HG02623 (cell line): ENCODE measurements at regions not wholly inside any gene's neighbourhood (a gene's known extent, or its start where the extent isn't known, plus 50 kb on each side); places are given as distances from the start of the nearest gene placed in this dataset.
"Not testable (repeated sequence)": the region's sequence is repeated elsewhere in the genome, so short reads cannot be mapped to it uniquely, and the experiment has no call there.

Source experiments
- ATAC-seq: cut with Tn5 transposase; IDR thresholded peaks from one replicate; pipeline ENCODE4 v1.9.1; 2021; ENCODE audit warnings: moderate library complexity; ENCODE audit not compliant: unreplicated experiment

- no peak for ATAC-seq
These were observed 241.5 kb upstream of the NRIP1 start for GRCh38 chr21:15306271-15306670.

DNA sequence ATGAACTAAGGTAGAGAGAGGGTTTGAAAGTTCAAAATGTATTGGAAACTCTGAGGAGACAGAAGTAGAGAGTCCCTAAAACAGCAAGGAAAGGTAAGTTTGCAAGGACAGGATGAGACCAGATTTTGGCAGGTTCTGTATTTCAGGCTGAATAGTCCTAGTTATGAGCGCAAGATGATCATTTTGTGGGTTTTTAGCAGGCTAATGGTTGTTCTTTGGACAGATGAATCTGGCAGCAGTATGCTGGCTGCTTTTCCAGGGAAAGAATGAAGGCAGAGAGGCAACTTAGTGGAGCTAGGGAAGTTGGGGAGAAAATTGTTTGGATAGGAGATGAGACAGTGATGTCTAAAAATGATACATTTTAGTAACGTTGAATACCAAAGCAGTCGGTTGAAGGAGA is 243.5 kb upstream of the NRIP1 start:
- no peak for ATAC-seq

DNA sequence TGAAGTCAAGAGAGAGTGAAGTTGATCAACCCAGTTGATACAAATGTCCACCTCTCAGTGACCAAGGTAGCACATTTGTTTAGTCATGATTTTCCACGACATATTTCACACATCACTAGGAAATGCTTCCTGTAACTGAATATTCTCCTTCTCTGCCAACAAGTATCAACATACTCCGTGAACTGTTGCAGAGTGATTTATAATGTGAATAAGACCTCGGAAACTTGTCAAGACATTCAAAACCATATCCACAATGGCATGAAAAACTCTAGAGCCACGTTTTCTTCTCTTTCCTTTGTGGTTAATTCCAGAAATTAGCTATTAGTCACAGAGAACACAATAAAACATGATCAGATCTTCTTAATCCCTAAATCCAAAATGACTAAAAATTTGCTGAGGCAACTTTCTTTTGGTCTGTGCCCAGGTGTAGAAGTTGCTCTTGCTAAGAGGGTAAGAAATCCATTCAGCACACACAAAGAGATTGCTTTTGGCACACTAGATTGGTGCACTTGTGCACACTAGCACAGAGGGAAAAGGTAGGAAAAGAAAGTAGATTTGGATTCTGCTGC is 244.3 kb upstream of the NRIP1 start:
- no peak for ATAC-seq

DNA sequence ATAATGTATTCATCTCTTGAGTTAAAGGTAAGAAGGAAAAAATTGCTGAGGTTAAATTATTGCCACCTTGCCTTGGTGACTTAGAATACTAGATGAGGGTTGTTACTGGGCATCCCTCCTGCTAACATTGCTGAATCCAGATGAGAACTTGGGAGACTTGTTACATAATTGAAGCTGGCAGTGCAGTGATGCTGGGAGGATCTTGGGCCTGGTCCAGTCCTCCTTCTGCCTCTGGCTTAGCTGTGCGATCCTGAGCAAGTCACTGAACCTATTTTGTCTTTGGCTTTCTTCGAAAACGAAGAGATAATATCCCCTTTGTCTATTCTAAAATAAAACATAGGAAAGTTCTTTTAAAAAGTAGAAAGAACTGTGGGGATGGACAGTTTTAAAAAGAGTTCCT is 244.9 kb upstream of the NRIP1 start:
- no peak for ATAC-seq

GRCh38 chr21:15311510-15311909 is 246.7 kb upstream of the NRIP1 start:
- ATAC-seq = no peak

- ATAC-seq = not testable (repeated sequence)
These were observed 252.2 kb upstream of the NRIP1 start for GRCh38 chr21:15317034-15317433.

GRCh38 chr21:15319727-15320126 is 254.9 kb upstream of the NRIP1 start:
- no peak for ATAC-seq

DNA sequence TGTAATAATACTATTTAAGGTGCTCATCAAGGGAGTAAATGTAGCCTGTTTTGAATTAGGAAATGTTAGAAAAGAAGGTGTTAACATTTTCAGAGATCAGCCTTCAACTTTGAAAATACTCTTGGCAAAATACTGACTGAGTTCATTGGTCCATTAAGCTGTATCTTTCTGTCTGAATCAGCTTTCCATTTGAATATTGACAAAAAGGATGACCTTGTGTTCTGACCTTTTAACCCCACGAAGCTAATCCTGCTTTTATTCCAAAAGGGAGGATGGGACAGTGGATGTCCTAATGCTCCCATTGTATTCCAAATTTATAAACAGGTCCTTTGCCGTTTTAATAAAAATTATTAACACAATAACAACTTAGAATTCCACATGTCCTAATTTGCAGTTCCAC is 259.7 kb upstream of the NRIP1 start:
- ATAC-seq = no peak

DNA sequence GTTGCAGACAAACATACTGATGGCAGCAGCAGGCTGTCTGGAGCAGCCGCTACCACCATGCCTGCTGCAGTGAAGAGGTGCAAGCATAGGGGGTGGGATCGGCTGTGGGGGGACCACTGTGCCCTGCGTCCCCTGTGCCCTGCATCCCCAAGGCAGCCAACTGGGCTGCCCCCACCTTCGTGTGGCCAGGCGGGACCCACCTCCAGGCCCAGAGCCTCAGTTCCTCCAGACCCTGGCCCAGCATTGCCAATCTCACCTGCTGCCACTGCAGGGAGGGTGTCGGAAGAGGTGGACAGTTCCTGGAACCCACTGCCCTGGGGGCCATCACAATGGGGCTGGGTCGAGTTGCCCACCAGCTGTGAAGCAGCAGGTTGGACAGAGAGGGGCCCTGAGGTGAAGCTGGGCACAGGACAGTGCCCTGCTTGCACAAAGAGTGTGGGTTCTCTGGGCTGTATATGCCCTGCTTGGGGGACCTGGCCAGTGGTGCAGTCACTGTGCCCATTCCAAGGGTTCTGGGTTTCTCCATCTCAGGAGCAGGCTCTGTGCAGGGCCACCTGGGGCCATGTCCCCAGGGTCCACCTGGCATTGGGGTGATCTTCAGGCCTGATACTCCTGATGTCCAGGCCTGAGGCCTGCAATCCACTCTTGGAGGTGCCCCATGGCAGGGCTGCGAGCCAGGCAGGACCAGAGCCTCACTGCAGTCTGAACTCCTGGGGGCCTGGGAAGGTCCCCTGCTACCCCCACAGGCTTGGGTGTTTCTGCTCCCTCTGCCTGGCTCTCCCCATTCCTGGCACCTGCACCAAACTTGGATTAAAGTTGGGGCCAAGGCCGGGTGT is 261.4 kb upstream of the NRIP1 start:
- no peak for ATAC-seq

DNA sequence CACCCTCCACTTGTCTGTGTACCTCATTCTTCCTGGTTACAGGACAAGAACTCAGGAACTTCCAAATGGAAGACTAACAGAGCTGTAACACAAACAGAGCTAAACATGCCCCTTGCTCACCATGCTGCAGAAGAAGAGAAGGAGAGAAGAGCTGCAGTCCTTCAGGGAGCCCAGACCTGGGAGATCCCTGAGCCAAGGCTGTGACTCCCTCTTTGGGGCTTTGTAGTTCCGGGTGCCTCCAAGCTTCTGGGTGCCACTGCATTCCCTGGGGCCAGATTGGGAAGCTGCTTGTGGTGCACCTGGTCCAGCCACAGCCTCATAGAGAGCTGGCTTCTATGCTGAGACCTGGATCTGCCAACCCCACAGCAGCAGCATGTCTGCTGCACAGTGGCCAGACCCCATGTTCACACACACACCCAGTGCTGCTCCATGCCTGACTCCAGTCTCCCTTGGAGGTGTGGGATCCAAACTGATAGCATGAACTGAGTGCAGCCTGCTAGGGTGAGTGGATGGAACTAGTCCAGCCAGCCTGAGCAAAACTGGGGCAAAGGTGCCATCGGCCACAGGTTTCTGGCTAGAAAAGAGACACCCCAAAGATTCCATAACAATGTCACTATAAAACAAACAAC is 263.0 kb upstream of the NRIP1 start:
- no peak for ATAC-seq

DNA sequence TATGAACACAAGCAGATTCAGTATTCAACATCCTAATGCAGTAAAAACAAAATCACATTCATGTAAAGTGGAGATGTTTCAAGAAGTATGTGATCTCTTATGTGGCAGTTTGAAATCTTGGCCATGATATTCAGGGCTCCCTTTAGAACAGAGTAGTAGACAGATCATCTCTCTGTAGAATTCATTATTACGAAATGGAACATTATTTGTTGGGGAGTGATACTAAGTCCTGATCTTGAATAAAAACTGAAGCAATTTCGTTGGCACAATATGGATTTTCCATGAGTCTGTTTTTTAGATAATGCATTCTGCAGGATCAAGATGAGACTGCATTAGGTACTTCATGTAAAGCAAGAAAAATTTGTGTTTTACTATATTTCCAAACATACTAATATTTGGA is 264.4 kb upstream of the NRIP1 start:
- ATAC-seq = no peak

- no peak for ATAC-seq
These were observed 266.1 kb upstream of the NRIP1 start for GRCh38 chr21:15330872-15331271.

DNA sequence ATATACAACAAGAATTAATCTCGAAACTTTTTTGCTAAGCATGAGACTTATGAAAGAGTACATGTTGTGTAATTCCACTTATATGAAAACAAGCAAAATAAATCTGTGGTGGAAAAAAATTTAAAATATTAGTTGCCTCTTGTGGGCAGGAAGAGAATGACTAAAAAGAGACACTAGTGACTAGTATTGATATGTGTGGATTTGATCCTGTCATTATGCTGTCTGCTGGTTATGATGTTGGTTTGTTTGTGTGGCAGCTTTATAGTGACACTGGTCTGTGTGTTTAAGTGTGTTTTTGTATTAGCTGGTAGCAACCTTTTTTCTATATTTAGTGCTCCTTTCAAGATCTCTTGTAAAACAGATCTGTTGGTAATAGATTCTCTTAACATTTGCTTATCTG is 267.8 kb upstream of the NRIP1 start:
- ATAC-seq = no peak

GRCh38 chr21:15333136-15333710 is 268.4 kb upstream of the NRIP1 start:
- ATAC-seq = no peak

DNA sequence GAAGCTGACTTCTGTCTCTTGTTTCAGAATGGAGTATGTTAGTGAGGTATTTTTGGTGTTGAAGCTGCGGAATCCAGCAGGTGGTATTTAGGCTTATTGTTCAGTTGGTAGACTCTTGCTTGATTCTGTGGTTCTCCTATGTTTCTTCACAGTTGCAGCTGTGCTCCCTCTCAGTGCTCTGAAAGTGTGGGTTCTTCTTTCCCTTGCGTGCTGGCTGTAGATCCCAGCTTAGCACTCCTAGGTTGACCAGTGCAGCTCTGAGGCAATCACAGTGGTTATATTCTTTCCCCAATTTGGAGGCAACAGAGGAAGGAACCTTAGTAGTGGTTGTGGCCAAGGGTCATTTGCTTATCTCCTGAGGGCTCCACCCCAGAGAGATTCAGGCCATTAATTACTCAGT is 269.2 kb upstream of the NRIP1 start:
- no peak for ATAC-seq

DNA sequence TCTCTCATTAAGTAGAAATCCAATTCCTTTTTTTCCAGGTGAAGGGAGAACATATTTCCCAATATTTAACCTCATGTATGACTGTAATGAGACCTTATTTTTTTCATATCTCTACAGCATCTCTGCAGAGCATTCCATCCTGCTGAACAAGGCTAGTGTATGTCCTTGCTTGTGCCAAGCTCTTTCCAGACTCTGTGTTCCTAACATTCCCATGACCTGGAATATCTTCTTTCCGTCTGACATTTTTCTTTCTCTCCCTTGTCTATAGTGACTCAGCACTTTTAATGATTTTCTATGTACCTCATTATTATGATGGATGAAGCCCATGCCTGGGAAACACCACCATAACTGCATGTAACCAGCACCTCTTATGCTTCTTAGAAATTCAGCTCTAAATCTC is 278.3 kb upstream of the NRIP1 start:
- no peak for ATAC-seq

DNA sequence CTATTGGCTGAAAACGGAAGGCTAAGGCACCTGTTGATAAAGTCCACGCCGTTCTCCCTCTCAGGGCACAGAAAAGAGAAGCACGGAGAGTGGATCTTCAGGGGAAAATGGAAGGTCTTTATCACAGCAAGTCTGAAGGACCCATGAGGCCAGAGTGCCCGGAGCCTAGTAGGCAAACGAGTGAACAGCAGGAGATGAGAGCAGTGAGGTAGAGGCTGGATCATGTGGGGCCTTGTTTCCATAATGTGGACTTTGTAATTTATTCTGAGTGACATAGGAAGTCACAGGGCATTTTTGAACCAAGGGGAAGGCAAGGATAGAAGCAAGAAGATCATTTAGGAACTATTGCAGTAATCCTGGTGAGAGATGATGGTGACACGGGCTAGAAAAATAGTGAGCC is 287.2 kb upstream of the NRIP1 start:
- no peak for ATAC-seq

DNA sequence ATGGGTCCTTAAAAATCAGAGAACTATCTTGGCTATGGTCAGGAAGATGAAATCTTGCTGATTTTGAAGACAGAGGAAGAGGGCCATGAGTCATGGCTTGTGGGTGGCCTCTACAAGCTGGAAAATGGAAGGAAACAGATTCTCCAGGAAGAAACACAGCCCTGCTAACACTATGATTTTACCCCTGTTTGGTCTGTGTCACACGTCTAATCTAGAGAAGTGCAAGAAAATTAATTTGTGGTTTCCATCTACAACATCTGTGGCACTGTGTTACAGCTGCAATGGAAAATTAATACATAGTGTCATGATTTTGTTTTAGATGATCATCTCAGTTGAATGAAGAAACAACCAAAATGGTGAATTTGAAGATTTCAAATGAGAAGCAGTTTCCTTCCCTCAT is 288.7 kb upstream of the NRIP1 start:
- no peak for ATAC-seq

DNA sequence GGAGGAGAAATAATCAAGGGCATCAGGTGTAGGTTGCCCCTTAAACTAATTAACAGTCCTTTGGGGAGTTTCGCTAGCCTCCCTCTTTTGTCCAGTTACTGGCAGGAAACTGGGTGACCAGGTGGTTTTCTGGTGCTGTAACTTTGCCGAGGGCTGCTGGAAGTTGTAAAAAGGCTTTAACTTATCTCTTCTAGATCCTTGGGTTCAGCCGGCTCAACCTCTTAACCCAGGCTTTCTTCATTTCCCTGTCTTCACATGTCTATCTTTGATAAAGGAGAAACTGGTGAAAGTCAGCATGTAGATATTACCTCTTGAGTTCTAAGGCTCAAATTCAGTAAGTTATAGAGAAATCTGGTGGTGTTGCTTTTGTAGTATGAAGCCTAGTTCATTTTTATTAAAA is 289.7 kb upstream of the NRIP1 start:
- ATAC-seq = no peak

DNA sequence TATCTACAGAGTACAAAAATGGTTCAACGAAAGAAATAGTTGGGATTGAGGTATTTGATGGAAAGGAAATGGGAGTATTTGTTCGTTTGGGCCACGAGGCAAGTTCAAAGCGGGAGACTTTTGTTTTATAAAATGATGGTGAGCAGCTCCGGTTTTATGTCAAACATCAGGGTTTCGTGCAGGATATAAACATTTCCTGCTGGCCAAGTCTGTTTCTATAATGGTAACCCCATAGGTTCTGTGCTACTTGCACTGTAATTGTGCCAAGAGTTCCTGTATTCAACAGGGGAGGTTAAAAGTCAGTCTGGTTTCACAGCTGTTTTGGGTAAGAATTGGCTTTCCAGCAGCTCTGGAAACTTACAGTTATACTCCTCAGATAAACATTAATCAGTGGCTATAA is 290.3 kb upstream of the NRIP1 start:
- no peak for ATAC-seq

GRCh38 chr21:15359251-15359650 is 294.5 kb upstream of the NRIP1 start:
- no peak for ATAC-seq

- no peak for ATAC-seq
These were observed 297.7 kb upstream of the NRIP1 start for GRCh38 chr21:15362458-15362857.
